ENCODE measurements at regions not wholly inside any gene's neighbourhood (a gene's known extent, or its start where the extent isn't known, plus 50 kb on each side); places are given as distances from the start of the nearest gene placed in this dataset.

GRCh38 chr6:121724576-121724975 lies 289.1 kb downstream of the GJA1 start:
- no peak for TF ChIP-seq CTCF (conservative IDR thresholded peaks at IDR 0.05 in 1 of 2, IDR thresholded peaks at IDR 0.05 in 1 of 2; ENCODE audit: extremely low read depth in 1 of 2, insufficient read depth in 1 of 2, low read depth in 1 of 2, low read length in 2 of 2)
- TF ChIP-seq EZH2 (IDR thresholded peaks at IDR 0.05; ENCODE audit: borderline replicate concordance, low read length) = no peak
